ENCODE measurements at regions not wholly inside any gene's neighbourhood (a gene's known extent, or its start where the extent isn't known, plus 50 kb on each side); places are given as distances from the start of the nearest gene placed in this dataset.

GRCh38 chr22:49152939-49153770, 674.5 kb downstream of the BRD1 start:
- no peak for FAIRE-seq
- no peak for TF ChIP-seq CTCF (IDR thresholded peaks at IDR 0.05; ENCODE audit: insufficient read depth, missing control alignments)
- no peak for DNase-seq (ENCODE audit: insufficient read length, low spot score)

- TF ChIP-seq CTCF (IDR thresholded peaks at IDR 0.05; ENCODE audit: insufficient read depth, missing control alignments): no peak
- DNase-seq (ENCODE audit: insufficient read length, low spot score): no peak
- no peak for FAIRE-seq
These were observed 675.3 kb downstream of the BRD1 start for GRCh38 chr22:49152127-49152938.

GRCh38 chr22:49151256-49152126, 676.2 kb downstream of the BRD1 start:
- no peak for TF ChIP-seq CTCF (IDR thresholded peaks at IDR 0.05; ENCODE audit: insufficient read depth, missing control alignments)
- no peak for DNase-seq (ENCODE audit: insufficient read length, low spot score)
- FAIRE-seq: no peak

- no peak for TF ChIP-seq CTCF (IDR thresholded peaks at IDR 0.05; ENCODE audit: insufficient read depth, missing control alignments)
- DNase-seq (ENCODE audit: insufficient read length, low spot score) (no peak), FAIRE-seq (no peak)
These were observed 676.9 kb downstream of the BRD1 start for GRCh38 chr22:49150801-49151221.

- DNase-seq (ENCODE audit: insufficient read length, low spot score) (no peak), FAIRE-seq (no peak)
- no peak for TF ChIP-seq CTCF (IDR thresholded peaks at IDR 0.05; ENCODE audit: insufficient read depth, missing control alignments)
These were observed 677.7 kb downstream of the BRD1 start for GRCh38 chr22:49149721-49150608.

- DNase-seq (ENCODE audit: insufficient read length, low spot score) (no peak), FAIRE-seq (no peak)
- TF ChIP-seq CTCF (IDR thresholded peaks at IDR 0.05; ENCODE audit: insufficient read depth, missing control alignments): no peak
These were observed 678.7 kb downstream of the BRD1 start for GRCh38 chr22:49148895-49149418.

All from D721Med (cell line).